ENCODE measurements at regions not wholly inside any gene's neighbourhood (a gene's known extent, or its start where the extent isn't known, plus 50 kb on each side); places are given as distances from the start of the nearest gene placed in this dataset.

DNA sequence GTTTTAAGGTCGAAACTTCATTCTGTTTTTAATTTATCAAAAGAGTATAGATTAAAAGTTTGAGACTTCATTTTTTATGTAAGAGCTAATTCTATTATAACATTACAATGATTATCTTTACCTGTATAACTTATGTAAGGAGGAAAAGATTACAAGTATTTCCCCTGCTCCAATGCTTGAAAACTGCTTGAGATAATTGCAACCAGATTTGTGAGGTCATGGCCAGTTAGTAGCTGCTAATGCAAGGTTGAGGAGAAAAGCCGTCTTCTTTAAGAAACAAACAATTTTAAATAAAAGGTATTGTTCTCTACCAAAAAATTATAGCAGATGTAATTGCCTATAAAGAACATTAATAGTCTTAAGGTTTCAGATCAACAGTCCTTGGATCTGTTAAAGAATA, 208.3 kb upstream of the UBE2E2 start:
- Histone ChIP-seq H2BK5ac (ENCODE audit: low read depth, low read length, poor library complexity) (no peak overlapping the region), H3K36me3 (ENCODE audit: control insufficient read depth in 1 of 2, insufficient read depth in 2 of 2, low read length in 2 of 2) (no peaks in the 10 kb centered on the region), H3K4ac (ENCODE audit: low read depth, low read length) (no peak overlapping the region), H4K8ac (ENCODE audit: low read depth, low read length) (no peak overlapping the region), H2AFZ (ENCODE audit: insufficient read depth, low read length, poor library complexity) (no peak overlapping the region), H3K27me3 (ENCODE audit: insufficient read depth, low read length) (no peaks in the 10 kb centered on the region), H3K18ac (ENCODE audit: low read length) (no peak overlapping the region), H3K79me1 (ENCODE audit: low read length) (no peaks in the 10 kb centered on the region), H3K4me1 (ENCODE audit: control insufficient read depth in 1 of 2, insufficient read depth in 2 of 2, low read length in 2 of 2) (no peaks in the 10 kb centered on the region), H4K91ac (ENCODE audit: low read depth, low read length) (no peak overlapping the region), H2BK120ac (ENCODE audit: insufficient read depth, low read length, poor library complexity) (no peak overlapping the region), H4K12ac (ENCODE audit: low read depth, low read length) (no peak overlapping the region), H3K9me3 (ENCODE audit: insufficient read depth, low read depth, low read length) (peaks cover 8% of the 10 kb centered on the region), H3K23ac (ENCODE audit: low read length) (no peak overlapping the region), H3K14ac (ENCODE audit: low read length) (no peak overlapping the region), H3K4me2 (ENCODE audit: low read length) (no peak overlapping the region), H3K79me2 (ENCODE audit: control insufficient read depth, insufficient read depth, low read length, poor library complexity) (no peaks in the 10 kb centered on the region), H3K9ac (ENCODE audit: low read length) (no peak overlapping the region), H2BK12ac (ENCODE audit: low read length) (no peak overlapping the region), H3K4me3 (ENCODE audit: low read depth, low read length) (no peak overlapping the region), H2AK5ac (ENCODE audit: low read length) (no peak overlapping the region), H3K27ac (ENCODE audit: low read depth, low read length) (no peak overlapping the region)
- DNase-seq: no peak
- WGBS (ENCODE audit: extremely low coverage, insufficient coverage, insufficient read length): no CpG with 5 or more reads among the region's 2 CpGs

GRCh38 chr3:22996920-22997571, 206.1 kb upstream of the UBE2E2 start:
- H3K4me3 ChIP-seq (ENCODE audit: low read depth, low read length): no peak overlapping the region
- WGBS (ENCODE audit: extremely low coverage, insufficient coverage, insufficient read length): no CpG with 5 or more reads among the region's 2 CpGs

DNA sequence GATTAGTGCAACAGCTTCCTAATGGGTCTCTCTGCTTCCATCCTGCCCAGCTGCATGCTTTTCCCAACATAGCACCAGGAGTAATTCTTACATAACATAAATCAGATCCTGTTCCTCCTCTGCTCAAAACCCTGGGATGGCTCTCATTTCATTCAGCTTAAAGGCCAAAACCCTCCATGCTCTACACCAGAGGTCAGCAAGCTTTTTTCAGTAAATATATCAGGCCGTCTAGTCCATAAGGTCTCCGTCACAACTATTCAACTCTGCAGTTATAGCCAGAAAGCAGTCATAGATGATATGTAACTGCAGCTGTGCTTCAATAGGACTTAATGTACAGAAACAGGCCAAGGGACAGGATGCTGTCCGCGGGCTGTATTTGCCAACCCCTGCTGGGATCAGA, 202.8 kb upstream of the UBE2E2 start:
- H4K8ac ChIP-seq (ENCODE audit: low read depth, low read length): no peak overlapping the region
- H3K79me1 ChIP-seq (ENCODE audit: low read length): no peaks in the 10 kb centered on the region
- no peak overlapping the region for H2BK5ac ChIP-seq (ENCODE audit: low read depth, low read length, poor library complexity)
- no peak overlapping the region for H2BK12ac ChIP-seq (ENCODE audit: low read length)
- H4K12ac ChIP-seq (ENCODE audit: low read depth, low read length): no peak overlapping the region
- WGBS (ENCODE audit: extremely low coverage, insufficient coverage, insufficient read length): no CpG with 5 or more reads among the region's 4 CpGs
- DNase-seq: no peak
- H3K4me2 ChIP-seq (ENCODE audit: low read length): no peak overlapping the region
- H3K27ac ChIP-seq (ENCODE audit: low read depth, low read length): no peak overlapping the region
- no peak overlapping the region for H3K9ac ChIP-seq (ENCODE audit: low read length)
- no peak overlapping the region for H3K23ac ChIP-seq (ENCODE audit: low read length)
- H3K4ac ChIP-seq (ENCODE audit: low read depth, low read length): no peak overlapping the region
- no peak overlapping the region for H3K14ac ChIP-seq (ENCODE audit: low read length)
- no peak overlapping the region for H2AFZ ChIP-seq (ENCODE audit: insufficient read depth, low read length, poor library complexity)
- H2BK120ac ChIP-seq (ENCODE audit: insufficient read depth, low read length, poor library complexity): no peak overlapping the region
- no peaks in the 10 kb centered on the region for H3K79me2 ChIP-seq (ENCODE audit: control insufficient read depth, insufficient read depth, low read length, poor library complexity)
- no peaks in the 10 kb centered on the region for H3K27me3 ChIP-seq (ENCODE audit: insufficient read depth, low read length)
- H2AK5ac ChIP-seq (ENCODE audit: low read length): no peak overlapping the region
- H3K36me3 ChIP-seq (ENCODE audit: control insufficient read depth in 1 of 2, insufficient read depth in 2 of 2, low read length in 2 of 2): no peaks in the 10 kb centered on the region
- H3K4me1 ChIP-seq (ENCODE audit: control insufficient read depth in 1 of 2, insufficient read depth in 2 of 2, low read length in 2 of 2): no peaks in the 10 kb centered on the region
- no peak overlapping the region for H3K4me3 ChIP-seq (ENCODE audit: low read depth, low read length)
- H3K9me3 ChIP-seq (ENCODE audit: insufficient read depth, low read depth, low read length): peaks cover 1% of the 10 kb centered on the region
- no peak overlapping the region for H4K91ac ChIP-seq (ENCODE audit: low read depth, low read length)
- no peak overlapping the region for H3K18ac ChIP-seq (ENCODE audit: low read length)

More at GRCh38 chr3:22996920-22997571, 206.1 kb upstream of the UBE2E2 start:
- no peak overlapping the region for H3K23ac ChIP-seq (ENCODE audit: low read length)
- H3K9ac ChIP-seq (ENCODE audit: low read length): no peak overlapping the region
- H2BK120ac ChIP-seq (ENCODE audit: insufficient read depth, low read length, poor library complexity): no peak overlapping the region
- no peaks in the 10 kb centered on the region for H3K9me3 ChIP-seq (ENCODE audit: insufficient read depth, low read depth, low read length)
- no peak overlapping the region for H4K8ac ChIP-seq (ENCODE audit: low read depth, low read length)
- H2BK12ac ChIP-seq (ENCODE audit: low read length): no peak overlapping the region
- no peak overlapping the region for H2BK5ac ChIP-seq (ENCODE audit: low read depth, low read length, poor library complexity)
- no peak overlapping the region for H3K18ac ChIP-seq (ENCODE audit: low read length)
- H3K79me1 ChIP-seq (ENCODE audit: low read length): no peaks in the 10 kb centered on the region
- no peak overlapping the region for H3K4me2 ChIP-seq (ENCODE audit: low read length)
- H3K27ac ChIP-seq (ENCODE audit: low read depth, low read length): no peak overlapping the region
- no peaks in the 10 kb centered on the region for H3K4me1 ChIP-seq (ENCODE audit: control insufficient read depth in 1 of 2, insufficient read depth in 2 of 2, low read length in 2 of 2)
- no peak overlapping the region for H2AK5ac ChIP-seq (ENCODE audit: low read length)
- H4K91ac ChIP-seq (ENCODE audit: low read depth, low read length): no peak overlapping the region
- DNase-seq: no peak
- no peak overlapping the region for H4K12ac ChIP-seq (ENCODE audit: low read depth, low read length)
- H2AFZ ChIP-seq (ENCODE audit: insufficient read depth, low read length, poor library complexity): no peak overlapping the region
- H3K79me2 ChIP-seq (ENCODE audit: control insufficient read depth, insufficient read depth, low read length, poor library complexity): no peaks in the 10 kb centered on the region
- no peak overlapping the region for H3K4ac ChIP-seq (ENCODE audit: low read depth, low read length)
- no peaks in the 10 kb centered on the region for H3K36me3 ChIP-seq (ENCODE audit: control insufficient read depth in 1 of 2, insufficient read depth in 2 of 2, low read length in 2 of 2)
- no peak overlapping the region for H3K14ac ChIP-seq (ENCODE audit: low read length)
- H3K27me3 ChIP-seq (ENCODE audit: insufficient read depth, low read length): no peaks in the 10 kb centered on the region

GRCh38 chr3:23002151-23002550, 201.0 kb upstream of the UBE2E2 start:
- no peaks in the 10 kb centered on the region for H3K79me2 ChIP-seq (ENCODE audit: control insufficient read depth, insufficient read depth, low read length, poor library complexity)
- H2BK12ac ChIP-seq (ENCODE audit: low read length): no peak overlapping the region
- no peak overlapping the region for H3K23ac ChIP-seq (ENCODE audit: low read length)
- no peak for DNase-seq
- no peak overlapping the region for H4K12ac ChIP-seq (ENCODE audit: low read depth, low read length)
- H2AK5ac ChIP-seq (ENCODE audit: low read length): no peak overlapping the region
- H3K9me3 ChIP-seq (ENCODE audit: insufficient read depth, low read depth, low read length): peaks cover 1% of the 10 kb centered on the region
- H2BK5ac ChIP-seq (ENCODE audit: low read depth, low read length, poor library complexity): no peak overlapping the region
- H3K14ac ChIP-seq (ENCODE audit: low read length): no peak overlapping the region
- no peaks in the 10 kb centered on the region for H3K4me1 ChIP-seq (ENCODE audit: control insufficient read depth in 1 of 2, insufficient read depth in 2 of 2, low read length in 2 of 2)
- no peak overlapping the region for H2AFZ ChIP-seq (ENCODE audit: insufficient read depth, low read length, poor library complexity)
- H3K4me3 ChIP-seq (ENCODE audit: low read depth, low read length): no peak overlapping the region
- no peak overlapping the region for H3K9ac ChIP-seq (ENCODE audit: low read length)
- H4K8ac ChIP-seq (ENCODE audit: low read depth, low read length): no peak overlapping the region
- no peak overlapping the region for H3K18ac ChIP-seq (ENCODE audit: low read length)
- H3K4me2 ChIP-seq (ENCODE audit: low read length): no peak overlapping the region
- H4K91ac ChIP-seq (ENCODE audit: low read depth, low read length): no peak overlapping the region
- WGBS (ENCODE audit: extremely low coverage, insufficient coverage, insufficient read length): no CpG with 5 or more reads among the region's 1 CpG
- H3K27me3 ChIP-seq (ENCODE audit: insufficient read depth, low read length): no peaks in the 10 kb centered on the region
- no peak overlapping the region for H3K4ac ChIP-seq (ENCODE audit: low read depth, low read length)
- H3K79me1 ChIP-seq (ENCODE audit: low read length): no peaks in the 10 kb centered on the region
- H2BK120ac ChIP-seq (ENCODE audit: insufficient read depth, low read length, poor library complexity): no peak overlapping the region
- no peak overlapping the region for H3K27ac ChIP-seq (ENCODE audit: low read depth, low read length)
- no peaks in the 10 kb centered on the region for H3K36me3 ChIP-seq (ENCODE audit: control insufficient read depth in 1 of 2, insufficient read depth in 2 of 2, low read length in 2 of 2)
